ENCODE measurements at regions not wholly inside any gene's neighbourhood (a gene's known extent, or its start where the extent isn't known, plus 50 kb on each side); places are given as distances from the start of the nearest gene placed in this dataset.
A peak's percentile ranks its signal among the peaks of the same experiment; 100 is the strongest.
"Not testable (repeated sequence)": the region's sequence is repeated elsewhere in the genome, so short reads cannot be mapped to it uniquely, and the experiment has no call there.

DNA sequence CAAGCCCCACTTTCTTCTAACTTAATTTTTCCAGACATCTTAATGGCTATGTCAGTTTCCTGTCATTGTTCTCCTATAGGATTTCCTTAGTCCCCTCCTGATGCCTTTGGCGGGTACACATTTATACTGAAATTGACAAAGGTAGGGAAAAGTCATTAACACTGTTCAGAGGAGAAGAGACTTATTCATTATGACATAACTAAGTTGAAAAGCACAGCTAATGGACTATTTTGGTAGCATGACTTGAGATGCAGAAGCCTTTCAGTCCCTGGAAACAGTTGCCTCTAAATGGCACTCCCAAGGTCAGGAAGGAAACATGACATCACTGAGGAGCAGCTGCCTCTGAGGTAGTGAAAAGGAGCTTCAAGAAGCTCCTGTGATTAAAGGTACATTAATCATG is 317.5 kb upstream of the KITLG start:
- intact Hi-C loops (cut with DNase I) = loop anchor here in 2 of 10 donors (5.0 to 10.0 kb wide), 2 partner anchors 50 to 87 kb away; no protein-coding TSS in a partner anchor
- DNase-seq (peak in 3 of 5 donors; percentile 37 to 39 (median 38)), ATAC-seq (peak; percentile 64 to 97 (median 78))
- peaks cover 0 to 17% (median 3%) of the 10 kb centered on the region in 12 donors for H3K4me1 ChIP-seq
- H3K27me3 ChIP-seq = no peaks in the 10 kb centered on the region
- WGBS, 4 donors = 46 to 61% (median 56%) methylated on average over 1 of the region's 1 CpG
- no peaks in the 10 kb centered on the region for H3K36me3 ChIP-seq
- peak overlapping the region in 10 of 12 donors; percentile 15 to 77 (median 62) for H3K27ac ChIP-seq
- no peak for TF ChIP-seq POLR2A (IDR thresholded peaks at IDR 0.05)
- no peak overlapping the region for H3K4me3 ChIP-seq
- no peaks in the 10 kb centered on the region for H3K9me3 ChIP-seq

DNA sequence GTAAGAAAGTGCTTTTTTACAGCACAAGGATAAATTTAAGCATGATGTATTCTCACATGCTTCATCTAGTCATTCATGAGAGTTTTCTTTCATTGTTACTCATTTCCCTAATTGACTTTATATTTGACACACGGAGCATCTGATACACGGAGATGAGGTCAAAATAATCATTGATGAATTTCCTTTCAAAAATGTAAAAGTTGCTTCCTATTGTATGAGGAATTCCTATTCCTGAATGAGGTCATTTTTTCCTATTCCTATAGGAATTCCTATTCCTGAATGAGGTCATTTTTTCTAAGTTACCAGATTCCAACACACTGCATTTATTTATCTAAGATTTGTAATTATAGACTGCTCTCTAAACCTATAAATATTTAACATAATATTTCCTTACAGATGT is 316.7 kb upstream of the KITLG start:
- intact Hi-C loops (cut with DNase I) = loop anchor here in 2 of 10 donors (5.0 to 10.0 kb wide), 2 partner anchors 50 to 88 kb away; no protein-coding TSS in a partner anchor
- ATAC-seq (peak in 1 of 4 donors; percentile 59), DNase-seq (no peak)
- Histone ChIP-seq H3K36me3 (no peaks in the 10 kb centered on the region), H3K9me3 (no peaks in the 10 kb centered on the region), H3K4me3 (no peak overlapping the region), H3K27ac (peak overlapping the region in 8 of 12 donors; percentile 9 to 69 (median 49)), H3K27me3 (no peaks in the 10 kb centered on the region), H3K4me1 (peaks cover 0 to 17% (median 3%) of the 10 kb centered on the region in 12 donors)
- 34 to 61% (median 45%) methylated on average over 2 of the region's 2 CpGs for WGBS, 4 donors
- TF ChIP-seq, protein P1, sequence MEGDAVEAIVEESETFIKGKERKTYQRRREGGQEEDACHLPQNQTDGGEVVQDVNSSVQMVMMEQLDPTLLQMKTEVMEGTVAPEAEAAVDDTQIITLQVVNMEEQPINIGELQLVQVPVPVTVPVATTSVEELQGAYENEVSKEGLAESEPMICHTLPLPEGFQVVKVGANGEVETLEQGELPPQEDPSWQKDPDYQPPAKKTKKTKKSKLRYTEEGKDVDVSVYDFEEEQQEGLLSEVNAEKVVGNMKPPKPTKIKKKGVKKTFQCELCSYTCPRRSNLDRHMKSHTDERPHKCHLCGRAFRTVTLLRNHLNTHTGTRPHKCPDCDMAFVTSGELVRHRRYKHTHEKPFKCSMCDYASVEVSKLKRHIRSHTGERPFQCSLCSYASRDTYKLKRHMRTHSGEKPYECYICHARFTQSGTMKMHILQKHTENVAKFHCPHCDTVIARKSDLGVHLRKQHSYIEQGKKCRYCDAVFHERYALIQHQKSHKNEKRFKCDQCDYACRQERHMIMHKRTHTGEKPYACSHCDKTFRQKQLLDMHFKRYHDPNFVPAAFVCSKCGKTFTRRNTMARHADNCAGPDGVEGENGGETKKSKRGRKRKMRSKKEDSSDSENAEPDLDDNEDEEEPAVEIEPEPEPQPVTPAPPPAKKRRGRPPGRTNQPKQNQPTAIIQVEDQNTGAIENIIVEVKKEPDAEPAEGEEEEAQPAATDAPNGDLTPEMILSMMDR (IDR thresholded peaks at IDR 0.05) = no peak
- TF ChIP-seq POLR2A (IDR thresholded peaks at IDR 0.05) = no peak

DNA sequence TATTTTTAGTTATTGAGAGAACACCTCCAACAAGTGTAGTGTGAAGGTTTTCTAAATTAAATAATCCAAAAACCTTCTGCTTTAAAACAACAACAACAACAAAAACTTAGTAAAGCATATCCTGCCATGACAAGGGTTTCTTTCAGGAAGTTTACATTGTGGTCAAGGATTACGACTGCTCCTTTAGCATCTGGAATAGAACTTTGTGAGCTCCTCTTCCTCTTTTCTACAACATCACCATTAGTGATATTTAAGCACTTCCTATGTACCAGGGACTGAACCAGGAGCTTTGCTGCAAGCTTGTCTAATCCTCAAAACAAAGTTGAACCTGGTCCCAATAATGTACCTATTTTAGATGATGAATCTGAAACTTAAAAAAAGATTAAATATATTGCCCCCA is 315.4 kb upstream of the KITLG start:
- intact Hi-C loops (cut with DNase I) = loop anchor here in 2 of 10 donors (5.0 to 10.0 kb wide), 2 partner anchors 52 to 89 kb away; no protein-coding TSS in a partner anchor
- no peaks in the 10 kb centered on the region for H3K36me3 ChIP-seq
- ATAC-seq (no peak), DNase-seq (no peak)
- H3K4me3 ChIP-seq = no peak overlapping the region
- no peaks in the 10 kb centered on the region for H3K27me3 ChIP-seq
- H3K27ac ChIP-seq = no peak overlapping the region
- no peaks in the 10 kb centered on the region for H3K9me3 ChIP-seq
- 51 to 66% (median 61%) methylated on average over 1 of the region's 1 CpG for WGBS, 4 donors
- TF ChIP-seq, protein P1 (IDR thresholded peaks at IDR 0.05) = no peak
- TF ChIP-seq POLR2A (IDR thresholded peaks at IDR 0.05) = no peak
- peaks cover 0 to 17% (median 3%) of the 10 kb centered on the region in 12 donors for H3K4me1 ChIP-seq

DNA sequence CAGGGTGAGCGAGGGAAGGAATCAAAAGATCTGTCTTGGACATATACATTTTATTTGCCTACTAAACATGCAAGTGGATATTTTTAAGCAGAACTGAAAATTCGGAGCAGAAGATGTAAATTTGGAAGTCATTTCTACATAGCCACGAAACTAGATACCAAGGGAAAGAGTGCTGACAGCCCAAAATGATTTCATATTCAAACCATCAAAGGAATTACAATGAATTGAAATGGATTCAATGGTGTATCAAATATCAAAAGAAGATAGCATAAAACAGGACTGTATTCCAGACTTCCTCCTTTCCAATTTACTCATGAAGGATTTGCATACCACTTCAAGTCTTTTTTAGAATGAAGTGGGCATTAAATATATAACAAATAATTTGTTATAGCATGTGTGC is 313.5 kb upstream of the KITLG start:
- Histone ChIP-seq H3K9me3 (no peaks in the 10 kb centered on the region), H3K27ac (no peak overlapping the region), H3K4me1 (peaks cover 0 to 17% (median 3%) of the 10 kb centered on the region in 12 donors), H3K4me3 (no peak overlapping the region), H3K36me3 (no peaks in the 10 kb centered on the region), H3K27me3 (no peaks in the 10 kb centered on the region)
- DNase-seq (no peak), ATAC-seq (no peak)
- 73 to 76% (median 75%) methylated on average over 3 of the region's 3 CpGs for WGBS, 4 donors
- intact Hi-C loops (cut with DNase I) = loop anchor here in 1 of 10 donors (10.0 kb wide), 1 partner anchor 91 kb away; no protein-coding TSS in a partner anchor
- TF ChIP-seq, protein P1 (IDR thresholded peaks at IDR 0.05) = no peak
- TF ChIP-seq POLR2A (IDR thresholded peaks at IDR 0.05) = no peak

DNA sequence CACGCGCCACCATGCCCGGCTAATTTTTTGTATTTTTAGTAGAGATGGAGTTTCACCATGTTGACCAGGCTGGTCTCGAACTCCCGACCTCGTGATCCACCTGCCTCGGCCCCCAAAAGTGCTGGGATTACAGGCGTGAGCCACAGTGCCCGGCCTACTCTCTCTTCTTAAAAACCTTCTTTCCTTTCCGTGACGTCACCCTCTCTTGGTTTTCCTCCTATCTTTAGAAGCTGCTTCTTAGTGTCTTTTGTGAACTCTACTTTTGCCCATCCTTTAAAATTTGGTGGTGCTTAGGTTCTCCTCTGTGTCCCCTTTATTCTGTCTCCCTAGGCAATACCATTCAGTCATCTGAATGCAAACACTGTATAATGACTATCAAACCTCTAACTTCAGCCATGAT is 311.2 kb upstream of the KITLG start:
- not testable (repeated sequence) for H3K27me3 ChIP-seq, H3K4me3 ChIP-seq, H3K9me3 ChIP-seq, ATAC-seq, H3K27ac ChIP-seq, H3K4me1 ChIP-seq, H3K36me3 ChIP-seq, DNase-seq
- WGBS, 4 donors = 92 to 97% (median 96%) methylated on average over 11 of the region's 11 CpGs
- intact Hi-C loops (cut with DNase I) = loop anchor here in 1 of 10 donors (10.0 kb wide), 1 partner anchor 93 kb away; no protein-coding TSS in a partner anchor

Data from heart left ventricle (tissue), 16 donors.